Endothelial cell of umbilical vein (primary cell): ENCODE measurements at regions not wholly inside any gene's neighbourhood (a gene's known extent, or its start where the extent isn't known, plus 50 kb on each side); places are given as distances from the start of the nearest gene placed in this dataset.

Experiments used
- BruUV-seq: library from RNA; stranded (reverse); fragments of 400-500 nt; replicated peaks from 2 replicates; lab custom pipeline; 2021; lab: Mats Ljungman, UMichigan
- CTCF ChIA-PET: fragments of 300-600, 350-600 bp; sonication (Branson Sonifier 250); formaldehyde crosslinking; loops from one replicate; lab custom pipeline; 2021; ENCODE audit warnings: antibody characterized with exemption, inconsistent platforms; lab: Charles Lee
- POLR2A ChIA-PET: fragments of 300-600, 350-600 bp; sonication (Branson Sonifier 250); formaldehyde crosslinking; loops from one replicate; lab custom pipeline; 2021; ENCODE audit warnings: antibody characterized with exemption, inconsistent platforms; lab: Charles Lee
- DNase-seq: peaks from one replicate; pipeline ENCODE4 v3.0.0-alpha.2; 2011; ENCODE audit warnings: low read depth, low spot score
- FAIRE-seq: peaks from 2 replicates; lab custom pipeline; 2011; peaks lifted over from hg19 to GRCh38; lab: Jason Lieb, UNC
- H2AFZ ChIP-seq: 2 replicates; pipeline ENCODE4 v1.6.0; 2012; ENCODE audit warnings: low read depth, low read length, control low read depth, inconsistent platforms
- H3K27ac ChIP-seq: 2 replicates; pipeline ENCODE4 v1.5.1; 2011; ENCODE audit warnings: low read depth, mild to moderate bottlenecking, control low read depth, low read length, moderate library complexity; ENCODE audit not compliant: insufficient read depth
- H3K27me3 ChIP-seq, 2 experiments: 2 replicates each; pipeline versions ENCODE4 v1.6.0 to v1.6.1; 2011; ENCODE audit warnings: low read length in 2 of 2, mixed read lengths in 1 of 2; ENCODE audit not compliant: control insufficient read depth in 2 of 2, insufficient read depth in 2 of 2
- H3K36me3 ChIP-seq, 2 experiments: 2 replicates in 1 of 2; 3 replicates in 1 of 2; pipeline ENCODE4 v1.5.1; 2011; ENCODE audit warnings: low read length in 2 of 2, mild to moderate bottlenecking in 1 of 2, moderate library complexity in 1 of 2; ENCODE audit not compliant: control insufficient read depth in 2 of 2, insufficient read depth in 2 of 2; ENCODE audit errors: extremely low read depth in 1 of 2
- H3K4me1 ChIP-seq: 3 replicates; pipeline ENCODE4 v1.5.1; 2011; ENCODE audit warnings: mild to moderate bottlenecking, low read length; ENCODE audit not compliant: control insufficient read depth, insufficient read depth; ENCODE audit errors: extremely low read depth
- H3K4me2 ChIP-seq: 2 replicates; pipeline ENCODE4 v1.6.1; 2011; ENCODE audit warnings: low read length, control low read depth, mixed read lengths; ENCODE audit not compliant: insufficient read depth
- H3K4me3 ChIP-seq, 3 experiments: fragments of 200-600 bp in 1 of 3; sonication (generic), shearing (Covaris generic) in 1 of 3; replicated peaks in 1 of 3; 2 replicates each; pipeline ENCODE4 v1.5.1; 2011 to 2016; ENCODE audit warnings: control low read depth in 3 of 3, low read length in 3 of 3, mild to moderate bottlenecking in 2 of 3, inconsistent platforms in 1 of 3, low read depth in 1 of 3, moderate library complexity in 1 of 3; ENCODE audit not compliant: insufficient read depth in 1 of 3
- H3K79me2 ChIP-seq: 2 replicates; pipeline ENCODE4 v1.6.0; 2012; ENCODE audit warnings: low read length, inconsistent platforms; ENCODE audit not compliant: control insufficient read depth, insufficient read depth
- H3K9ac ChIP-seq: replicated peaks from 2 replicates; pipeline ENCODE3; 2011; ENCODE audit warnings: low read length, control low read depth; ENCODE audit not compliant: insufficient read depth; ENCODE audit errors: extremely low read depth
- H3K9me1 ChIP-seq: replicated peaks from 3 replicates; pipeline ENCODE4 v1.6.0; 2011; ENCODE audit warnings: mild to moderate bottlenecking, low read length; ENCODE audit not compliant: control insufficient read depth, insufficient read depth; ENCODE audit errors: extremely low read depth
- H3K9me3 ChIP-seq: replicated peaks from 2 replicates; pipeline ENCODE4 v1.5.1; 2012; ENCODE audit warnings: low read length, inconsistent platforms; ENCODE audit not compliant: control insufficient read depth, insufficient read depth
- H4K20me1 ChIP-seq: replicated peaks from 2 replicates; pipeline ENCODE3; 2011; ENCODE audit warnings: mild to moderate bottlenecking, low read length; ENCODE audit not compliant: control insufficient read depth, insufficient read depth; ENCODE audit errors: extremely low read depth
- EZH2 ChIP-seq: IDR thresholded peaks from 2 replicates; pipeline ENCODE4 v1.6.1; 2012; ENCODE audit warnings: borderline replicate concordance, low read depth, mild to moderate bottlenecking, moderate library complexity, low read length, inconsistent platforms; ENCODE audit not compliant: severe bottlenecking
- FOS ChIP-seq: IDR thresholded peaks from 2 replicates; pipeline ENCODE4 v1.6.1; 2011; ENCODE audit warnings: mild to moderate bottlenecking, low read length, moderate library complexity, borderline replicate concordance; ENCODE audit not compliant: insufficient read depth
- GATA2 ChIP-seq: IDR thresholded peaks from 2 replicates; pipeline ENCODE4 v1.7.0; 2011; ENCODE audit warnings: low read depth, mild to moderate bottlenecking, moderate library complexity, mixed read lengths, low read length; ENCODE audit not compliant: insufficient read length, insufficient read depth
- JUN ChIP-seq: IDR thresholded peaks from 2 replicates; pipeline ENCODE4 v1.6.1; 2011; ENCODE audit warnings: borderline replicate concordance, low read depth; ENCODE audit not compliant: insufficient read length, insufficient read depth
- MYC ChIP-seq: IDR thresholded peaks from one replicate; pipeline ENCODE4 v1.6.1; 2011; ENCODE audit warnings: mild to moderate bottlenecking, low read depth, low read length
- POLR2A ChIP-seq: IDR thresholded peaks from 2 replicates; pipeline ENCODE4 v1.6.1; 2012; ENCODE audit warnings: low read depth, mild to moderate bottlenecking, control low read depth, low read length
- POLR2AphosphoS5 ChIP-seq: IDR thresholded peaks from 2 replicates; pipeline ENCODE4 v1.6.1; 2012; ENCODE audit warnings: low read depth, mild to moderate bottlenecking, control low read depth, low read length, moderate library complexity; ENCODE audit not compliant: insufficient read depth
- dilution Hi-C: fragments of 300-500 bp; cut with MboI; formaldehyde crosslinking; loops from one replicate; pipeline ENCODE4 v1.15.0; 2019; ENCODE audit warnings: low sequenced_read_pairs; ENCODE audit not compliant: extremely low pct_ligation_motif_present
- intact Hi-C: fragments of 100-400 bp; cut with micrococcal nuclease; formaldehyde crosslinking; loops from one replicate; pipeline ENCODE4 v1.10.0; 2022
- TF ChIP-seq, protein P1 (sequence below), 2 donors: IDR thresholded peaks; 1 replicate in 1 of 2; 2 replicates in 1 of 2; pipeline ENCODE4 v1.5.1; 2011; ENCODE audit warnings: low read length in 2 of 2, mild to moderate bottlenecking in 2 of 2, moderate library complexity in 2 of 2, control low read depth in 1 of 2, inconsistent platforms in 1 of 2, low read depth in 1 of 2; ENCODE audit not compliant: insufficient read depth in 1 of 2; ENCODE audit errors: extremely low read depth in 1 of 2
- TF ChIP-seq, protein P2 (sequence below): IDR thresholded peaks from 2 replicates; pipeline ENCODE4 v1.6.1; 2011; ENCODE audit not compliant: insufficient read depth, insufficient read length

DNA sequence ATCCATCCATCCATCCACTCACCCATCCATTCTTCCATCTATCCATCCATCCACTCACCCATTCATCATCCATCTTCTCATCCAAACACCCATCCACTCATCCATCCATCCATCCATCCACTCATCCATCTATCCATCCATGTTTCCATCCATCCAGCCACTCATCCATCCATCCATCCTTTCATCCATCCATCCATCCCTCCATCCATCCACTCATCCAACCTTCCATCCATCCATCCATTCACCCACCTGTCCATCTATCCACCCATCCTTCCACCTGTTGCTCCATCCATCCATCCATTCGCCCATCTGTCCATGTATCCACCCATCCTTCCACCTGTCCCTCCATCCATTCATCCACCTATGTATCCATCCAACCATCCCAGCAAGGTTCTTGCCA, 378.4 kb upstream of the PFKP start:
- no peak overlapping the region for H3K4me3 ChIP-seq
- no peak for FAIRE-seq
- dilution Hi-C loops (no loop called here), intact Hi-C loops (no loop called here)
- POLR2A ChIA-PET = no interaction called here
- no peak for TF ChIP-seq POLR2A
- TF ChIP-seq, protein P1, sequence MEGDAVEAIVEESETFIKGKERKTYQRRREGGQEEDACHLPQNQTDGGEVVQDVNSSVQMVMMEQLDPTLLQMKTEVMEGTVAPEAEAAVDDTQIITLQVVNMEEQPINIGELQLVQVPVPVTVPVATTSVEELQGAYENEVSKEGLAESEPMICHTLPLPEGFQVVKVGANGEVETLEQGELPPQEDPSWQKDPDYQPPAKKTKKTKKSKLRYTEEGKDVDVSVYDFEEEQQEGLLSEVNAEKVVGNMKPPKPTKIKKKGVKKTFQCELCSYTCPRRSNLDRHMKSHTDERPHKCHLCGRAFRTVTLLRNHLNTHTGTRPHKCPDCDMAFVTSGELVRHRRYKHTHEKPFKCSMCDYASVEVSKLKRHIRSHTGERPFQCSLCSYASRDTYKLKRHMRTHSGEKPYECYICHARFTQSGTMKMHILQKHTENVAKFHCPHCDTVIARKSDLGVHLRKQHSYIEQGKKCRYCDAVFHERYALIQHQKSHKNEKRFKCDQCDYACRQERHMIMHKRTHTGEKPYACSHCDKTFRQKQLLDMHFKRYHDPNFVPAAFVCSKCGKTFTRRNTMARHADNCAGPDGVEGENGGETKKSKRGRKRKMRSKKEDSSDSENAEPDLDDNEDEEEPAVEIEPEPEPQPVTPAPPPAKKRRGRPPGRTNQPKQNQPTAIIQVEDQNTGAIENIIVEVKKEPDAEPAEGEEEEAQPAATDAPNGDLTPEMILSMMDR (IDR thresholded peaks at IDR 0.05; ENCODE audit: extremely low read depth in 1 of 2, insufficient read depth in 1 of 2, low read depth in 1 of 2, low read length in 2 of 2) = no peak
- TF ChIP-seq GATA2 = no peak
- DNase-seq = no peak
- H3K9me1 ChIP-seq = no peaks in the 10 kb centered on the region
- no peaks in the 10 kb centered on the region for H3K79me2 ChIP-seq
- no TSS peak for BruUV-seq
- no peak overlapping the region for H3K27ac ChIP-seq
- H3K4me2 ChIP-seq = no peak overlapping the region
- no peak overlapping the region for H2AFZ ChIP-seq
- H4K20me1 ChIP-seq = no peaks in the 10 kb centered on the region
- no peaks in the 10 kb centered on the region for H3K36me3 ChIP-seq
- peaks cover 7% of the 10 kb centered on the region for H3K9me3 ChIP-seq
- CTCF ChIA-PET = no interaction called here
- H3K4me1 ChIP-seq = no peaks in the 10 kb centered on the region
- no peak overlapping the region for H3K9ac ChIP-seq
- H3K27me3 ChIP-seq = no peaks in the 10 kb centered on the region

DNA sequence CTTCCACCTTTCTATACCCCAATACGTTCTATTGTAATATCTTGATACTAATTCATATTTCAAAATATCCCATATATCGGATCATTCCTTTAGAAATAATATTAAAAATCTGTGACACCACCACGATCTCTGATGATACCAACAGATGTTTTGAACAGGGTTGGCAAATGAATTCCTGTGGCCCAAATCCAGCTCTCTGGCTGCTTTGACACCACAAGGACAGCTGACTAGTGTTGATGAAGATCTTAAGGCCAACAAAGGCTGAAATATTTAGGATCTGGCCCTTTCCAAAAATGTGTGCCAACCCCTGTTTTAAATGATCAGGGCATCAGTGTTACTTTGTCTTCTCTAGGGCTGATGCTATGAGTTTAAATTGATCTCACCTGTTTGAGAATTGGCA, 380.7 kb upstream of the PFKP start:
- FAIRE-seq = no peak
- TF ChIP-seq, protein P1 (IDR thresholded peaks at IDR 0.05; ENCODE audit: extremely low read depth in 1 of 2, insufficient read depth in 1 of 2, low read depth in 1 of 2, low read length in 2 of 2) = no peak
- TF ChIP-seq JUN = no peak
- TF ChIP-seq POLR2AphosphoS5 = no peak
- no peak for TF ChIP-seq FOS
- TF ChIP-seq, protein P2, sequence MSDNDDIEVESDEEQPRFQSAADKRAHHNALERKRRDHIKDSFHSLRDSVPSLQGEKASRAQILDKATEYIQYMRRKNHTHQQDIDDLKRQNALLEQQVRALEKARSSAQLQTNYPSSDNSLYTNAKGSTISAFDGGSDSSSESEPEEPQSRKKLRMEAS = no peak
- TF ChIP-seq POLR2A = no peak
- TF ChIP-seq EZH2 = no peak
- no peak for TF ChIP-seq GATA2
- no peak for TF ChIP-seq MYC
- H3K9me1 ChIP-seq = no peaks in the 10 kb centered on the region
- no peak overlapping the region for H2AFZ ChIP-seq
- H3K27ac ChIP-seq = no peak overlapping the region
- peaks cover 9% of the 10 kb centered on the region for H3K9me3 ChIP-seq
- no peaks in the 10 kb centered on the region for H3K36me3 ChIP-seq
- no peaks in the 10 kb centered on the region for H4K20me1 ChIP-seq
- no peak for DNase-seq
- H3K4me1 ChIP-seq = no peaks in the 10 kb centered on the region
- H3K4me3 ChIP-seq = no peak overlapping the region
- BruUV-seq = no TSS peak
- H3K9ac ChIP-seq = no peak overlapping the region
- no peak overlapping the region for H3K4me2 ChIP-seq
- H3K79me2 ChIP-seq = no peaks in the 10 kb centered on the region
- POLR2A ChIA-PET = no interaction called here
- intact Hi-C loops = no loop called here
- dilution Hi-C loops = no loop called here
- CTCF ChIA-PET = no interaction called here
- no peaks in the 10 kb centered on the region for H3K27me3 ChIP-seq
